CD4-positive, alpha-beta T cell treated with Interferon gamma for 1 hour (primary cell): ENCODE measurements at regions not wholly inside any gene's neighbourhood (a gene's known extent, or its start where the extent isn't known, plus 50 kb on each side); places are given as distances from the start of the nearest gene placed in this dataset.

Experiments
- DNase-seq: peaks from one replicate; pipeline ENCODE4 v3.0.0-alpha.2; 2020

- DNase-seq, result no peak
These were observed 356.8 kb downstream of the LMO4 start for GRCh38 chr1:87685311-87686135.

GRCh38 chr1:87686136-87686495, 357.4 kb downstream of the LMO4 start:
- DNase-seq, result no peak

GRCh38 chr1:87686671-87687070, 358.0 kb downstream of the LMO4 start:
- DNase-seq, result no peak

- no peak for DNase-seq
These were observed 359.5 kb downstream of the LMO4 start for GRCh38 chr1:87688136-87688535.

- no peak for DNase-seq
These were observed 360.8 kb downstream of the LMO4 start for GRCh38 chr1:87689487-87689886.

GRCh38 chr1:87696483-87696882, 367.8 kb downstream of the LMO4 start:
- no peak for DNase-seq

GRCh38 chr1:87702455-87702854, 373.8 kb downstream of the LMO4 start:
- no peak for DNase-seq

- no peak for DNase-seq
These were observed 376.6 kb downstream of the LMO4 start for GRCh38 chr1:87705233-87705632.

GRCh38 chr1:87706203-87706602, 377.5 kb downstream of the LMO4 start:
- no peak for DNase-seq

- no peak for DNase-seq
These were observed 378.1 kb downstream of the LMO4 start for GRCh38 chr1:87706779-87707228.

- no peak for DNase-seq
These were observed 378.7 kb downstream of the LMO4 start for GRCh38 chr1:87707411-87707810.

- no peak for DNase-seq
These were observed 383.8 kb downstream of the LMO4 start for GRCh38 chr1:87712261-87713010.

- no peak for DNase-seq
These were observed 385.6 kb downstream of the LMO4 start for GRCh38 chr1:87714278-87714677.

- no peak for DNase-seq
These were observed 386.4 kb downstream of the LMO4 start for GRCh38 chr1:87715052-87715451.

GRCh38 chr1:87715471-87715870, 386.8 kb downstream of the LMO4 start:
- no peak for DNase-seq

GRCh38 chr1:87717157-87717670, 388.5 kb downstream of the LMO4 start:
- no peak for DNase-seq

GRCh38 chr1:87718241-87718950, 389.7 kb downstream of the LMO4 start:
- no peak for DNase-seq

GRCh38 chr1:87719658-87720057, 391.0 kb downstream of the LMO4 start:
- DNase-seq, result no peak

- no peak for DNase-seq
These were observed 391.9 kb downstream of the LMO4 start for GRCh38 chr1:87720561-87720960.

- DNase-seq, result no peak
These were observed 394.5 kb downstream of the LMO4 start for GRCh38 chr1:87723193-87723592.

- no peak for DNase-seq
These were observed 399.5 kb downstream of the LMO4 start for GRCh38 chr1:87728169-87728568.

- no peak for DNase-seq
These were observed 401.9 kb downstream of the LMO4 start for GRCh38 chr1:87730274-87731216.
